GM19324 (cell line): ENCODE measurements at regions not wholly inside any gene's neighbourhood (a gene's known extent, or its start where the extent isn't known, plus 50 kb on each side); places are given as distances from the start of the nearest gene placed in this dataset.
"Not testable (repeated sequence)": the region's sequence is repeated elsewhere in the genome, so short reads cannot be mapped to it uniquely, and the experiment has no call there.

Source experiments
- ATAC-seq: cut with Tn5 transposase; IDR thresholded peaks from one replicate; pipeline ENCODE4 v1.9.1; 2021; ENCODE audit warnings: mild to moderate bottlenecking, moderate library complexity; ENCODE audit not compliant: unreplicated experiment, low FRiP score

DNA sequence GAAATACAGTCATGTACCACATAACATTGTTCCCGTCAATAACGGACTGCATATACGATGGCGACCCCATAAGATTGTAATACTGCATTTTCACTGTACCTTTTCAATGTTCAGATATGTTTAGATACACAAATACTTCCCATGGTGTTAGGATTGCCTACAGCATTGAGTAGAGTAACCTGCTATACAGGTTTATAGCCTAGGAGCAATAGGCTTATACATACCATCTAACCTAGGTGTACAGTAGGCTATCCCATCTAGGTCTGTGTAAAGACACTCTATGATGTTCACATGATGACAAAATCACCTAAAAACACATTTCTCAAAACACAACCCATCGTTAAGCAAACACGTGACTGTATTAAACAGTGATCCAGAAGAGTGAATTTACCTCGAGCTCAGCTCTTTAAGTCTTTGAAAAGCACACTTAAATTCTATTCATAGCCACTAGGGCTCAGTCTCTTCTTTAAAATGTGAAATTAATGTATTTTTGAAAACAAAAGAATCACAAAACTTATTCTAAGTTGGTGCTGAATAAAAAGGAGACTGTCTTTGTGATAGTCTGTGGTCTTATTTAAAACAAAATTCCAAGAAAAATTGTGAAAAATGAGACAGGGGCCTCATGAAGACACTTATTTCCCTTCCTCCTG is 239.1 kb upstream of the ARID2 start:
- ATAC-seq: no peak

DNA sequence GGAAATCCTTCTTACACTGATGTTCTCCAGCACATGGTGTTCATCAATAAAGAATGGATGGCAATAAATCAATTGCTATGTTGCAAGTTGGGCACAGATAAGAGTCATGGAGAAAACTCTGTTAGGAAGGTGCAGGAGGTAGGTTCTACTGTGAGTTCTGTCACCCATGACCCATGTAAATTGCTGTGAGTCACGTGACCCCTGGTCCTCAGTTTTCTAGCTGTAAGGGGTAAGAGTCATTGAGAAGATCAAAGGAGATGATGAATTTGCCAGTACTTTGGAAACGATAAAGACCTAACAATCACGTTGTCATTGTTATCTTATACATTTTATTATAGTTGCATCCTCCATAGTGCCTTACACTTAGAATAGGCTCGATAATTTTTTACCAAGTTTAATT is 235.2 kb upstream of the ARID2 start:
- no peak for ATAC-seq

- ATAC-seq: no peak
Observed at GRCh38 chr12:45498645-45499044, 230.9 kb upstream of the ARID2 start.

DNA sequence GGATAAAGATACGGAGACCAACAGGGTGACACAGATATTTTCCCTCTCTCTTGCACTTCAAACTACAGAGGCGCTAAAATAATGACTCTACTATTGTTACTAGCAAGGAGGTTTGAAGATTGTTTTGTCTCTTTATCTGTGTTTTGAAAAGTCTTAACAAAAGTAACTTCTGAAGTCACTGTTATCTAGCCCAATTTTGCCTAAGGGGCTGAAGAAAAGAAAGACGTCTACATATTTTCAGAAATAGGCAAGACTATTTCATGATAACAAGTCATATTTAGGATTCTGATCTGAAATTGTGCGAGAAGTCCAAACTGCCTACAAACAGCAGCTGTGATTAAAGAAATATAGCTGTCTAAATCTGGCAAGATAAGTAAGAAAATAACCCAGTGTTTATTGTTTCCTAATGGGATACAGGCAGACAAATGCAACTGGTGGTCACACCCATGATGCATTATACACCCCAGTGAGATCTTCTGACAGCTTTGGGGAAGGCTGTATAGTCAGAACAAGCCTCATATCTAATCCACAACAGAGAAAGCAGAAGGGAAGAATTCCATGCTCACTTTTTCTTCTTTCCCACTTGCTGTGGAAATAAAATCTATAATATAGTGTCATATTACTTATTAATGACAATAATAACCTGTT is 226.9 kb upstream of the ARID2 start:
- no peak for ATAC-seq

- no peak for ATAC-seq
Observed at GRCh38 chr12:45503899-45504298, 225.6 kb upstream of the ARID2 start.

DNA sequence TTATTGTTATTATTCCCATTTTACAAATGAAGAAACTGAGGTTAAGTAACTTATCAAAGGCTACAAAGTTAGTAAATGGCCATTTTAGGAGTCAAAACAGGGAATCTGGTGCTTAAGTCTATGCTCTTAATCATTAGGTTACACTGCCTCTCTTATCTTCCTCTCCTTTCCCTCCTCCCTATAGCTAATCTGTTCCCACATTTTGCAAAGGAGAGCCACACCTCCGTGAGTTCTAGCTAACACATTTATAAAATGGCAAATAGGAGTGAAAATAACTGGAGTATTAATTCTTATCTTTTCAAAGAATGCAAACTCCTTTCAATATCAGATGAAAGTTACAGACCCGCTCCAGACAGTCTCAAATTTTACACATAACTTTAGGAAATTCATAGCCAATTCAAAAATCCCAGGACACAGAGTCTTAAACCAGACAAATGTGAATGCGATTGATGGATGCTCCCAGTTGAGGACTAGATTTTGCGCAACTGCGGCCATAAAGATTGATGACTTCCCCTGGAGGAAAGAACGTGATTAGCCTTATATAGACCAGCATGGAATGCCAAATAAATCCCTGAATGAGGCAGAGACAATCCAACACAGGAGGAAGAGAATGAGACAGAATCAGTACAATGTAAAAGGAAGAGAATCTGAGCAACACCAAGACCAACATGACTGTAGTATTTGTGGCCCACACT is 225.0 kb upstream of the ARID2 start:
- no peak for ATAC-seq

- ATAC-seq: no peak
Observed at GRCh38 chr12:45509187-45509586, 220.3 kb upstream of the ARID2 start.

GRCh38 chr12:45509621-45510020 is 219.9 kb upstream of the ARID2 start:
- no peak for ATAC-seq

GRCh38 chr12:45517381-45517780 is 212.1 kb upstream of the ARID2 start:
- ATAC-seq: no peak

DNA sequence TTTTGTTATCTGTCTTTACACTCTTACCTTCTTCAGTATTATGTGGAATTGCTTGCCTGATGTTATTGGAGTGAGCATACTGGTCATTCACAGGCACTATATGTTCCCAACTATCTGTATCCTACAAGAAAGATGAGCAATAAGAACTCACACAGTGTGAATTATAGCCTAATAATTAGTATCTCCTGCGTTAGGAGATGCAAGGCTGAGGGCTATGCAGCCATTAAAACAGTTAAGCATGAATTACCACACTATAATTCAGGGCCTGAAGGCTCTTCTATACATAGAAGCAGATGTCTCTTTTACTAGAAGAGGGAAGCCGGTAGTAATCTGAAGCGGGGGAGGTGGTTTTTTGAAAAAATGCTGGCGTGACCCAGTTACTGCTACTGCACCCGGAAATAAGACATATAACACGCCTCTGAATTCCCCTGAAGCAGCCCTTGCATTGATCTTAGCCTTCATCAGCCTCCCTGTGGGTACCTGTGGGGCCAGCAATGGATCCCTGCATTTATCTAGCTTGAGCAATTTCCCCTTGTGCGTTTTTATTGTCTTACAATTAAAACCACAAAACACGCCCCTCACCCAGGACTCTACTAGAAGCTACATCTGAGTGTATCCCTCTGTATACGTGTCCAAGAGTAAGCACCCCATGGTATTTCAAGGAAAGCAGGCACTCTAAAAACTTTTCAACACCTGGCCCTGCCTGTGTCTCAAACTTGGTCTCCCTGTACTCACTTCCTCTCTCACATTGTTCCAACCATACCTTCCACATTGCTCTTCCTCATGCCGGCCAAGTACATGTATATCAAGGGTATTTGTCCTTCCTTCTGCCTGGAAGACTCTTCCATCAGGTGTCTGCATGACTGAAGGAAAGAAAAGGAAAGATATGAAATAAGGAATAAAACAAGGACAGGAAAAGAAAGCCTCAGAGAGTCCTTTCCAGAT is 210.9 kb upstream of the ARID2 start:
- ATAC-seq: peak; percentile 53

DNA sequence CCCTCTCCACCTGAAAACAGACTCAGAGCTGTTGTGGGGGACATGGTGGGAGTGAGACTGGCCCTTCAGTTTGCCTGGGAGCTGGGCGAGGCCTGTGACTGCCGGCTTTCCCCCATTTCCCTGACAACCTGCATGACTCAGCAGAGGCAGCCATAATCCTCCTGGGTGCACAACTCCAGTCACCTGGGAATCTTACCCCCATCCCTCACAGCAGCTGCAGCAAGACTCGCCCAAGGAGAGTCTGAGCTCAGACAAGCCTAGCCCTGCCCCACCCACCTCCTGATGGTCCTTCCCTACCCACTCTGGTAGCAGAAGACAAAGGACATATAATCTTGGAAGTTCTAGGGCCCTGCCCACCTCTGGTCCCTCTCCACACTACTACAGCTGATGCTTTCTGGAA is 207.3 kb upstream of the ARID2 start:
- ATAC-seq: no peak

- ATAC-seq: not testable (repeated sequence)
Observed at GRCh38 chr12:45526823-45527222, 202.7 kb upstream of the ARID2 start.

- no peak for ATAC-seq
Observed at GRCh38 chr12:45532113-45532512, 197.4 kb upstream of the ARID2 start.

DNA sequence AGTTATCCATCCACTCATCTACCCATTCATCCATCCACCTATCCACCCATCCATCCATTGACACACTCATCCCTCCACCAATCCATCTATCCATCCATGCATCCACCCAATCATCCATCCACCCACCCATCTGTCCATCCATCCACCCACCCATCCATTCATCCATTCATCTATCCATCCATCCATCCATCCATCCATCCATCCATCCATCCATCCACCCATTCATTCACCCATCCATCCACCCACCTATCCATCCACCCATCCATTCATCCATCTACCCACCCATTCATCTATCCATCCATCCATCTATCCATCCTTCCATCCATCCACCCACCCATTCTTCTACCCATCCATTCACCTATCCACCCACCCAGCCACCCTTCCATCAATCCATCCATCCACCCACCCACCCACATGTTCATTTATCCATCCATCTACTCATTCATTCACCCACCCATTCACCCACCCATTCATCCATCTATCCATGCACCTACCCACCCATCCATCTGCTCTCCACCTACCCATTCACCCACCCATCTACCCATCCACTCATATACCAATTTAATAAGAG is 193.8 kb upstream of the ARID2 start:
- ATAC-seq: no peak

DNA sequence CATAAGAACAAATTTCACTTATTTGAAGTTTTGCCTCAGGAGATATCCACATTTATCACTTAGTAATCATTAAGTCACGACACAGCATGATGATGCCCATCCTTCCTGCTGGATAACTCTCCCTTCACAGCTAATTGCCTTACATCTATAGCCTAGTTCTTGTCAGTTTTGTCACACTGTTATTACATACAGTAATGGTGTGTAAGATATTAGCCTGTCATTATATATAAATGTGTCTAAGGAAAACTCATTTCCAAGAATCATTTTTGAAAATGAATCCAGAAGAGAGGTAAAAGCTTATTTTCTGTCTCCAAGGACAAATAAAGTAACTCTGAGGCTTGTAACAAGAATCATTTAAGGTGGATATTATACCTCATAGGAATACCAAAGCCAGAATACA is 193.2 kb upstream of the ARID2 start:
- ATAC-seq: no peak

- no peak for ATAC-seq
Observed at GRCh38 chr12:45540661-45541341, 188.7 kb upstream of the ARID2 start.

- peak; percentile 83 for ATAC-seq
Observed at GRCh38 chr12:45543887-45544286, 185.6 kb upstream of the ARID2 start.

GRCh38 chr12:45546545-45546944 is 183.0 kb upstream of the ARID2 start:
- ATAC-seq: no peak

GRCh38 chr12:45547132-45547531 is 182.4 kb upstream of the ARID2 start:
- ATAC-seq: no peak

GRCh38 chr12:45547822-45548221 is 181.7 kb upstream of the ARID2 start:
- no peak for ATAC-seq
